Activated naive CD8-positive, alpha-beta T cell treated with anti-CD3 and anti-CD28 coated beads for 36 hours (primary cell): ENCODE measurements at regions not wholly inside any gene's neighbourhood (a gene's known extent, or its start where the extent isn't known, plus 50 kb on each side); places are given as distances from the start of the nearest gene placed in this dataset.
"Not testable (repeated sequence)": the region's sequence is repeated elsewhere in the genome, so short reads cannot be mapped to it uniquely, and the experiment has no call there.

Experiments used
- DNase-seq: peaks from one replicate; pipeline ENCODE4 v3.0.0; 2021
- H3K27ac Mint-ChIP-seq: one replicate; pipeline ENCODE4 v1.8.0; 2022; ENCODE audit warnings: mild to moderate bottlenecking, moderate library complexity, mixed read lengths
- H3K27me3 Mint-ChIP-seq: one replicate; pipeline ENCODE4 v1.8.0; 2022; ENCODE audit warnings: mild to moderate bottlenecking, mixed read lengths
- H3K36me3 Mint-ChIP-seq: one replicate; pipeline ENCODE4 v1.8.0; 2021; ENCODE audit warnings: mild to moderate bottlenecking, mixed read lengths
- H3K4me1 Mint-ChIP-seq: one replicate; pipeline ENCODE4 v1.8.0; 2021; ENCODE audit warnings: mixed read lengths
- H3K4me3 Mint-ChIP-seq: one replicate; pipeline ENCODE4 v1.8.0; 2022; ENCODE audit warnings: mild to moderate bottlenecking, moderate library complexity, mixed read lengths
- H3K9me3 Mint-ChIP-seq: one replicate; pipeline ENCODE4 v1.8.0; 2022; ENCODE audit warnings: mixed read lengths

- H3K27me3 Mint-ChIP-seq, result no peaks in the 10 kb centered on the region
- H3K9me3 Mint-ChIP-seq, result peaks cover 1% of the 10 kb centered on the region
- no peak for DNase-seq
- H3K4me1 Mint-ChIP-seq, result no peaks in the 10 kb centered on the region
- no peaks in the 10 kb centered on the region for H3K36me3 Mint-ChIP-seq
- no peak overlapping the region for H3K4me3 Mint-ChIP-seq
- no peak overlapping the region for H3K27ac Mint-ChIP-seq
These were observed 948.7 kb downstream of the TSN start for GRCh38 chr2:122704109-122704563.

DNA sequence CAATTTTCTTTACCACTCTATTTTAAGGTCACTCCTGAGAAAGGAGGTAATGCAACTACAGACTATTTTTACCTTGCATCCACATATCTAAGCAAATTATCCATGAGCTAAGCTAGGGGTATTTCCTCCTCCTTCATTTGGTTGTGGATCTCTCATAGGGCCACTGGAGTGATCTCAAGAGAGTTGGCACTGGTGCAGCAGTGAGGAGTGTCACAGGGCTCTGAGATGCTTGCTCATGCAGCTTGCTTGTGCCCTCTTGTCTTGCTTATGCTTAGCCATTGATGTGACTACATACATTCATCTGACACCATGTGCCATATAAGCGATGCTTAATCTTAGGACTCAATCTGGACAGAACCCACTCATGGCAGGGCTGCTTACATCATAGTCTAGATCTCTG is 950.3 kb downstream of the TSN start:
- H3K27me3 Mint-ChIP-seq, result no peaks in the 10 kb centered on the region
- no peak overlapping the region for H3K27ac Mint-ChIP-seq
- no peak overlapping the region for H3K4me3 Mint-ChIP-seq
- peaks cover 1% of the 10 kb centered on the region for H3K9me3 Mint-ChIP-seq
- no peaks in the 10 kb centered on the region for H3K36me3 Mint-ChIP-seq
- no peaks in the 10 kb centered on the region for H3K4me1 Mint-ChIP-seq
- DNase-seq, result no peak

DNA sequence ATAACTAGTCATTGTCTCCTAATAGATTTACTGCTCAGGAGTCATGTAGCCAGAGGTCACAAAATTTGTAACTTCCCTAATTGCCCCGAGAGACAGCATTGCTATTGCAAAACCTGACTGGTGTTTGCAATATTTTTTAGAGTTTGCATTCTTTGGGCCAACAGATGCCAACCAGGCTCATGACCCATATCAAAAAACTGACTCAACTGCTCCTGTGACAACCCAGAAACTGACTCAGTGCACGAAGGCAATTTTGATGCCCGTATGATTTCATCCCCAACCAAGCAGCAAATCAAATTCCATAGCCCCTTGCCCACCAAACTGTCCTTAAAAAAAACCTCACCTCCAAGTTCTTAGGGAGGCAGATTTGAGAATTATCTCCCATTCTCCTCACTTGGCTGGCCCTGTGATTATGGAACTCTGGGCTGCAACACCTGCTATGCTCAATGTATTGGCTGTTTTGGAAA is 951.3 kb downstream of the TSN start:
- Mint-ChIP-seq H3K4me1 (no peaks in the 10 kb centered on the region), H3K4me3 (no peak overlapping the region), H3K36me3 (no peaks in the 10 kb centered on the region), H3K27me3 (no peaks in the 10 kb centered on the region), H3K27ac (no peak overlapping the region), H3K9me3 (peaks cover 1% of the 10 kb centered on the region)
- DNase-seq, result no peak

GRCh38 chr2:122707224-122707824 is 951.9 kb downstream of the TSN start:
- Mint-ChIP-seq H3K27ac (no peak overlapping the region), H3K4me3 (no peak overlapping the region), H3K36me3 (no peaks in the 10 kb centered on the region), H3K27me3 (no peaks in the 10 kb centered on the region), H3K9me3 (peaks cover 1% of the 10 kb centered on the region), H3K4me1 (no peaks in the 10 kb centered on the region)
- DNase-seq, result no peak

- Mint-ChIP-seq H3K27ac (no peak overlapping the region), H3K9me3 (peaks cover 6% of the 10 kb centered on the region), H3K4me3 (no peak overlapping the region), H3K36me3 (no peaks in the 10 kb centered on the region), H3K4me1 (no peaks in the 10 kb centered on the region), H3K27me3 (no peaks in the 10 kb centered on the region)
- DNase-seq, result no peak
These were observed 954.6 kb downstream of the TSN start for GRCh38 chr2:122710049-122710448.

- H3K4me3 Mint-ChIP-seq, result no peak overlapping the region
- no peak overlapping the region for H3K27ac Mint-ChIP-seq
- no peaks in the 10 kb centered on the region for H3K36me3 Mint-ChIP-seq
- H3K27me3 Mint-ChIP-seq, result no peaks in the 10 kb centered on the region
- no peaks in the 10 kb centered on the region for H3K4me1 Mint-ChIP-seq
- no peak for DNase-seq
- H3K9me3 Mint-ChIP-seq, result peaks cover 10% of the 10 kb centered on the region
These were observed 958.3 kb downstream of the TSN start for GRCh38 chr2:122713800-122714199.

- H3K4me3 Mint-ChIP-seq, H3K27me3 Mint-ChIP-seq, H3K4me1 Mint-ChIP-seq, DNase-seq, H3K27ac Mint-ChIP-seq, H3K9me3 Mint-ChIP-seq, H3K36me3 Mint-ChIP-seq: not testable (repeated sequence)
These were observed 965.4 kb downstream of the TSN start for GRCh38 chr2:122720822-122721221.

GRCh38 chr2:122734766-122735424 is 979.4 kb downstream of the TSN start:
- Mint-ChIP-seq H3K36me3 (no peaks in the 10 kb centered on the region), H3K27ac (no peak overlapping the region), H3K27me3 (no peaks in the 10 kb centered on the region), H3K4me3 (no peak overlapping the region), H3K9me3 (no peaks in the 10 kb centered on the region), H3K4me1 (peaks cover 5% of the 10 kb centered on the region)
- no peak for DNase-seq

- Mint-ChIP-seq H3K4me1 (peaks cover 5% of the 10 kb centered on the region), H3K27me3 (no peaks in the 10 kb centered on the region), H3K27ac (no peak overlapping the region), H3K4me3 (no peak overlapping the region), H3K9me3 (peaks cover 2% of the 10 kb centered on the region), H3K36me3 (no peaks in the 10 kb centered on the region)
- DNase-seq, result no peak
These were observed 980.8 kb downstream of the TSN start for GRCh38 chr2:122736279-122736678.

GRCh38 chr2:122737429-122738077 is 982.1 kb downstream of the TSN start:
- peaks cover 2% of the 10 kb centered on the region for H3K9me3 Mint-ChIP-seq

GRCh38 chr2:122739732-122740593 is 984.5 kb downstream of the TSN start:
- Mint-ChIP-seq H3K27ac (no peak overlapping the region), H3K9me3 (peaks cover 2% of the 10 kb centered on the region), H3K4me3 (no peak overlapping the region), H3K27me3 (no peaks in the 10 kb centered on the region), H3K4me1 (peaks cover 5% of the 10 kb centered on the region), H3K36me3 (no peaks in the 10 kb centered on the region)
- no peak for DNase-seq

More at GRCh38 chr2:122737429-122738077, 982.1 kb downstream of the TSN start:
- Mint-ChIP-seq H3K36me3 (no peaks in the 10 kb centered on the region), H3K4me1 (peaks cover 5% of the 10 kb centered on the region), H3K27ac (no peak overlapping the region), H3K27me3 (no peaks in the 10 kb centered on the region), H3K4me3 (no peak overlapping the region)
- no peak for DNase-seq

GRCh38 chr2:122740594-122740948 is 985.1 kb downstream of the TSN start:
- Mint-ChIP-seq H3K27ac (no peak overlapping the region), H3K4me1 (peaks cover 5% of the 10 kb centered on the region), H3K4me3 (no peak overlapping the region), H3K36me3 (no peaks in the 10 kb centered on the region), H3K27me3 (no peaks in the 10 kb centered on the region), H3K9me3 (peaks cover 2% of the 10 kb centered on the region)
- no peak for DNase-seq

GRCh38 chr2:122741403-122741802 is 986.0 kb downstream of the TSN start:
- H3K4me1 Mint-ChIP-seq, result peaks cover 5% of the 10 kb centered on the region
- H3K27me3 Mint-ChIP-seq, result no peaks in the 10 kb centered on the region
- no peaks in the 10 kb centered on the region for H3K36me3 Mint-ChIP-seq
- H3K9me3 Mint-ChIP-seq, result peaks cover 2% of the 10 kb centered on the region
- no peak overlapping the region for H3K27ac Mint-ChIP-seq
- no peak for DNase-seq
- no peak overlapping the region for H3K4me3 Mint-ChIP-seq

- H3K4me1 Mint-ChIP-seq, result peaks cover under 1% of the 10 kb centered on the region
- no peak overlapping the region for H3K27ac Mint-ChIP-seq
- no peaks in the 10 kb centered on the region for H3K36me3 Mint-ChIP-seq
- H3K27me3 Mint-ChIP-seq, result no peaks in the 10 kb centered on the region
- DNase-seq, result no peak
- peaks cover 2% of the 10 kb centered on the region for H3K9me3 Mint-ChIP-seq
- H3K4me3 Mint-ChIP-seq, result no peak overlapping the region
These were observed 987.7 kb downstream of the TSN start for GRCh38 chr2:122743021-122743675.

DNA sequence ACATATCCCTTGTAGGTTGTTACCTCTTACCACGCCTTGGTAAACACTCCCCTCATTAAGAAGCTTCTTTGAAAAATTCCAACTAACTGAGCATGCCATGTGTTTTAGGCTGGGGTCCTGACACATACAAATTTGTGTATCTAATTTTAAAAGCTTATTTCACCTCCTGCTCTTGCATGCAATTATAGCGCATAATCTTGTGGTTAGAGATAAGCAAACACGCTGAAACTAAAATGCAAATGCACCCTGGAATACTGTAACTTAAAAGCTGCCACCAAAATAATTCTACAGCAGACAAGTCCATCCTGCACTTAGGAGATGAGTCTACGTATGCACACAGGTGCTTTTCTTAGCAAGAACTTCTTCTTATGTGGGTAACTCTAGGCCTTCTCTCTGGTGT is 990.2 kb downstream of the TSN start:
- Mint-ChIP-seq H3K27me3 (no peaks in the 10 kb centered on the region), H3K27ac (no peak overlapping the region), H3K9me3 (no peaks in the 10 kb centered on the region), H3K4me3 (no peak overlapping the region), H3K36me3 (no peaks in the 10 kb centered on the region), H3K4me1 (no peaks in the 10 kb centered on the region)
- no peak for DNase-seq
